NCI-H1417 (cell line): ENCODE measurements at regions not wholly inside any gene's neighbourhood (a gene's known extent, or its start where the extent isn't known, plus 50 kb on each side); places are given as distances from the start of the nearest gene placed in this dataset.
"Not testable (repeated sequence)": the region's sequence is repeated elsewhere in the genome, so short reads cannot be mapped to it uniquely, and the experiment has no call there.

Experiments
- DNase-seq, 3 experiments: peaks; one replicate each; lab custom pipeline; 2025; lab: John Stamatoyannopoulos, UW

GRCh38 chr7:115558161-115558560 lies 472.4 kb downstream of the TFEC start:
- no peak for DNase-seq

GRCh38 chr7:115557296-115557695 lies 473.3 kb downstream of the TFEC start:
- DNase-seq = not testable (repeated sequence)

- peak in 2 of 3 experiments; percentile 20 to 98 for DNase-seq
These were observed 477.8 kb downstream of the TFEC start for GRCh38 chr7:115552766-115553165.

GRCh38 chr7:115549910-115550309 lies 480.7 kb downstream of the TFEC start:
- DNase-seq = peak; percentile 13 to 90 (median 77)

GRCh38 chr7:115548756-115549155 lies 481.8 kb downstream of the TFEC start:
- DNase-seq = no peak

- DNase-seq = no peak
These were observed 483.8 kb downstream of the TFEC start for GRCh38 chr7:115546790-115547189.

GRCh38 chr7:115533785-115534184 lies 496.8 kb downstream of the TFEC start:
- DNase-seq = no peak

GRCh38 chr7:115526278-115526677 lies 504.3 kb downstream of the TFEC start:
- peak in 1 of 3 experiments; percentile 38 for DNase-seq

GRCh38 chr7:115522174-115522573 lies 508.4 kb downstream of the TFEC start:
- no peak for DNase-seq

- DNase-seq = no peak
These were observed 514.2 kb downstream of the TFEC start for GRCh38 chr7:115516341-115516740.

- DNase-seq = no peak
These were observed 519.2 kb downstream of the TFEC start for GRCh38 chr7:115511330-115511729.

- DNase-seq = no peak
These were observed 525.4 kb downstream of the TFEC start for GRCh38 chr7:115505136-115505535.

GRCh38 chr7:115499956-115500355 lies 530.6 kb downstream of the TFEC start:
- DNase-seq = no peak

GRCh38 chr7:115496006-115496405 lies 534.6 kb downstream of the TFEC start:
- DNase-seq = no peak

GRCh38 chr7:115494529-115495147 lies 535.9 kb downstream of the TFEC start:
- peak in 2 of 3 experiments; percentile 41 to 76 for DNase-seq

GRCh38 chr7:115493381-115493780 lies 537.2 kb downstream of the TFEC start:
- no peak for DNase-seq

GRCh38 chr7:115491744-115492380 lies 538.7 kb downstream of the TFEC start:
- DNase-seq = no peak

GRCh38 chr7:115479448-115479847 lies 551.1 kb downstream of the TFEC start:
- no peak for DNase-seq

- no peak for DNase-seq
These were observed 552.1 kb downstream of the TFEC start for GRCh38 chr7:115478426-115478825.

- no peak for DNase-seq
These were observed 553.3 kb downstream of the TFEC start for GRCh38 chr7:115477193-115477651.

GRCh38 chr7:115476671-115477181 lies 553.8 kb downstream of the TFEC start:
- peak; percentile 23 to 98 (median 83) for DNase-seq

- peak in 2 of 3 experiments; percentile 71 to 94 for DNase-seq
These were observed 554.0 kb downstream of the MDFIC start for GRCh38 chr7:115475761-115476385.

- peak in 1 of 3 experiments; percentile 43 for DNase-seq
These were observed 553.3 kb downstream of the MDFIC start for GRCh38 chr7:115475206-115475605.
